HL-60 (cell line): ENCODE measurements at regions not wholly inside any gene's neighbourhood (a gene's known extent, or its start where the extent isn't known, plus 50 kb on each side); places are given as distances from the start of the nearest gene placed in this dataset.

Experiments used
- DNase-seq, 2 experiments: peaks; one replicate each; pipeline ENCODE4 v3.0.0-alpha.2; 2010 to 2020; ENCODE audit warnings: low read depth in 1 of 2, low spot score in 1 of 2
- H3K27ac ChIP-seq: fragments of 250-450 bp; sonication (Bioruptor Pico); replicated peaks from 2 replicates; pipeline ENCODE4 v1.5.1; 2020; ENCODE audit warnings: mild to moderate bottlenecking, moderate library complexity
- H3K27me3 ChIP-seq: fragments of 250-450 bp; sonication (Bioruptor Pico); 2 replicates; pipeline ENCODE4 v1.5.1; 2021; ENCODE audit warnings: mild to moderate bottlenecking, moderate library complexity; ENCODE audit not compliant: insufficient read depth, poor library complexity, severe bottlenecking
- H3K4me3 ChIP-seq: replicated peaks from 2 replicates; pipeline ENCODE4 v1.5.1; 2011; ENCODE audit warnings: mild to moderate bottlenecking, control low read depth, low read length; ENCODE audit not compliant: insufficient read depth
- CTCF ChIP-seq: IDR thresholded peaks from one replicate; pipeline ENCODE4 v1.5.1; 2011; ENCODE audit warnings: low read length, control low read depth, inconsistent platforms; ENCODE audit not compliant: insufficient read depth
- GABPA ChIP-seq: IDR thresholded peaks from 2 replicates; pipeline ENCODE4 v1.6.1; 2012; ENCODE audit warnings: low read depth
- POLR2AphosphoS5 ChIP-seq: IDR thresholded peaks from 2 replicates; pipeline ENCODE4 v1.6.1; 2012; ENCODE audit warnings: low read depth
- REST ChIP-seq: IDR thresholded peaks from 2 replicates; pipeline ENCODE4 v1.6.1; 2012; ENCODE audit warnings: low read depth; ENCODE audit not compliant: insufficient replicate concordance
- SPI1 ChIP-seq: IDR thresholded peaks from 2 replicates; pipeline ENCODE4 v1.6.1; 2012; ENCODE audit warnings: low read depth, mild to moderate bottlenecking, borderline replicate concordance

- DNase-seq: no peak
- Histone ChIP-seq H3K4me3 (no peak overlapping the region), H3K27ac (no peak overlapping the region), H3K27me3 (no peaks in the 10 kb centered on the region)
- TF ChIP-seq REST (no peak), CTCF (no peak), GABPA (no peak), POLR2AphosphoS5 (no peak), SPI1 (no peak)
Observed at GRCh38 chr7:136369225-136369624, 392.1 kb upstream of the MTPN start.

GRCh38 chr7:136359333-136359903 is 382.3 kb upstream of the MTPN start:
- Histone ChIP-seq H3K27ac (no peak overlapping the region), H3K4me3 (no peak overlapping the region), H3K27me3 (no peaks in the 10 kb centered on the region)
- TF ChIP-seq SPI1: peak; percentile 23; the same call in 1 of the 2 replicates
- no peak for TF ChIP-seq CTCF
- DNase-seq: peak in 1 of 2 experiments; percentile 31

GRCh38 chr7:136353287-136353686 is 376.1 kb upstream of the MTPN start:
- Histone ChIP-seq H3K27ac (no peak overlapping the region), H3K4me3 (no peak overlapping the region), H3K27me3 (no peaks in the 10 kb centered on the region)
- DNase-seq: no peak
- TF ChIP-seq POLR2AphosphoS5 (no peak), CTCF (no peak), SPI1 (no peak), GABPA (no peak), REST (no peak)

- no peak for DNase-seq
- H3K27me3 ChIP-seq: no peaks in the 10 kb centered on the region
- TF ChIP-seq SPI1: no peak
- TF ChIP-seq CTCF: no peak
- no peak for TF ChIP-seq POLR2AphosphoS5
- no peak for TF ChIP-seq REST
- no peak for TF ChIP-seq GABPA
- no peak overlapping the region for H3K4me3 ChIP-seq
- no peak overlapping the region for H3K27ac ChIP-seq
Observed at GRCh38 chr7:136348542-136349192, 371.5 kb upstream of the MTPN start.
